NCI-H748 (cell line): ENCODE measurements at regions not wholly inside any gene's neighbourhood (a gene's known extent, or its start where the extent isn't known, plus 50 kb on each side); places are given as distances from the start of the nearest gene placed in this dataset.

Source experiments
- DNase-seq: peaks from one replicate; lab custom pipeline; 2025; ENCODE audit not compliant: unreplicated experiment; lab: John Stamatoyannopoulos, UW

GRCh38 chr20:58004146-58004545, 224.3 kb downstream of the ANKRD60 start:
- no peak for DNase-seq

- DNase-seq = no peak
Observed at GRCh38 chr20:58003525-58003924, 224.9 kb downstream of the ANKRD60 start.

GRCh38 chr20:58002901-58003300, 225.6 kb downstream of the ANKRD60 start:
- DNase-seq = no peak

GRCh38 chr20:58001946-58002345, 226.5 kb downstream of the ANKRD60 start:
- no peak for DNase-seq

- no peak for DNase-seq
Observed at GRCh38 chr20:58001381-58001780, 227.1 kb downstream of the ANKRD60 start.

- no peak for DNase-seq
Observed at GRCh38 chr20:58000861-58001260, 227.6 kb downstream of the ANKRD60 start.

- peak; percentile 78 for DNase-seq
Observed at GRCh38 chr20:57999465-58000111, 228.9 kb downstream of the ANKRD60 start.

- DNase-seq = peak; percentile 56
Observed at GRCh38 chr20:57998981-57999464, 229.4 kb downstream of the ANKRD60 start.

- no peak for DNase-seq
Observed at GRCh38 chr20:57998276-57998675, 230.2 kb downstream of the ANKRD60 start.

- DNase-seq = no peak
Observed at GRCh38 chr20:57996936-57997890, 231.2 kb downstream of the ANKRD60 start.

GRCh38 chr20:57996465-57996864, 232.0 kb downstream of the ANKRD60 start:
- DNase-seq = no peak

- no peak for DNase-seq
Observed at GRCh38 chr20:57995381-57995977, 233.0 kb downstream of the ANKRD60 start.

GRCh38 chr20:57993716-57994431, 234.6 kb downstream of the ANKRD60 start:
- peak; percentile 68 for DNase-seq

GRCh38 chr20:57991211-57991881, 237.1 kb downstream of the ANKRD60 start:
- DNase-seq = no peak

- no peak for DNase-seq
Observed at GRCh38 chr20:57990396-57990987, 238.0 kb downstream of the ANKRD60 start.

- DNase-seq = no peak
Observed at GRCh38 chr20:57988828-57989227, 239.6 kb downstream of the ANKRD60 start.

- no peak for DNase-seq
Observed at GRCh38 chr20:57988422-57988821, 240.0 kb downstream of the ANKRD60 start.

- peak; percentile 73 for DNase-seq
Observed at GRCh38 chr20:57987659-57988058, 240.8 kb downstream of the ANKRD60 start.

GRCh38 chr20:57986666-57987065, 241.8 kb downstream of the ANKRD60 start:
- DNase-seq = no peak

- DNase-seq = no peak
Observed at GRCh38 chr20:57985278-57985677, 243.2 kb downstream of the ANKRD60 start.
